Trophoblast cell (in vitro differentiated cells and primary cell): ENCODE measurements at regions not wholly inside any gene's neighbourhood (a gene's known extent, or its start where the extent isn't known, plus 50 kb on each side); places are given as distances from the start of the nearest gene placed in this dataset.

Experiments used
- DNase-seq, 2 donors: peaks; one replicate each; pipeline ENCODE4 v3.0.0-alpha.2; 2016
- H2AFZ ChIP-seq: 2 replicates; pipeline ENCODE4 v1.6.1; 2013; ENCODE audit warnings: low read length, moderate library complexity, mild to moderate bottlenecking; ENCODE audit not compliant: insufficient read depth, poor library complexity
- H2AK5ac ChIP-seq: 2 replicates; pipeline ENCODE4 v1.6.1; 2013; ENCODE audit warnings: mild to moderate bottlenecking, low read length
- H2BK120ac ChIP-seq: 2 replicates; pipeline ENCODE4 v1.6.1; 2013; ENCODE audit warnings: low read length, mild to moderate bottlenecking, moderate library complexity; ENCODE audit not compliant: insufficient read depth, poor library complexity
- H2BK12ac ChIP-seq: 2 replicates; pipeline ENCODE4 v1.6.1; 2013; ENCODE audit warnings: mild to moderate bottlenecking, low read length, moderate library complexity
- H2BK5ac ChIP-seq: 2 replicates; pipeline ENCODE4 v1.6.1; 2013; ENCODE audit warnings: low read length, low read depth, moderate library complexity, mild to moderate bottlenecking; ENCODE audit not compliant: poor library complexity
- H3K14ac ChIP-seq: 2 replicates; pipeline ENCODE4 v1.6.1; 2013; ENCODE audit warnings: mild to moderate bottlenecking, low read length
- H3K18ac ChIP-seq: 2 replicates; pipeline ENCODE4 v1.6.1; 2013; ENCODE audit warnings: mild to moderate bottlenecking, low read length
- H3K23ac ChIP-seq: 2 replicates; pipeline ENCODE4 v1.6.1; 2013; ENCODE audit warnings: low read length
- H3K27ac ChIP-seq: 2 replicates; pipeline ENCODE4 v1.5.1; 2013; ENCODE audit warnings: low read depth, mild to moderate bottlenecking, inconsistent platforms, low read length, moderate library complexity
- H3K27me3 ChIP-seq: 2 replicates; pipeline ENCODE4 v1.6.1; 2013; ENCODE audit warnings: inconsistent platforms, mild to moderate bottlenecking, low read length, moderate library complexity; ENCODE audit not compliant: insufficient read depth
- H3K36me3 ChIP-seq, 2 experiments: 1 replicate in 1 of 2; 2 replicates in 1 of 2; pipeline ENCODE4 v1.6.1; 2013; ENCODE audit warnings: low read length in 2 of 2, mild to moderate bottlenecking in 2 of 2, moderate library complexity in 1 of 2; ENCODE audit not compliant: insufficient read depth in 2 of 2, control insufficient read depth in 1 of 2
- H3K4ac ChIP-seq: 2 replicates; pipeline ENCODE4 v1.6.1; 2013; ENCODE audit warnings: low read depth, mild to moderate bottlenecking, low read length, moderate library complexity
- H3K4me1 ChIP-seq, 2 experiments: 1 replicate in 1 of 2; 2 replicates in 1 of 2; pipeline ENCODE4 v1.6.1; 2013; ENCODE audit warnings: low read length in 2 of 2, mild to moderate bottlenecking in 2 of 2, moderate library complexity in 1 of 2; ENCODE audit not compliant: insufficient read depth in 2 of 2, control insufficient read depth in 1 of 2
- H3K4me2 ChIP-seq: 2 replicates; pipeline ENCODE4 v1.6.1; 2013; ENCODE audit warnings: inconsistent platforms, mild to moderate bottlenecking, low read length, moderate library complexity
- H3K4me3 ChIP-seq: 2 replicates; pipeline ENCODE4 v1.5.1; 2013; ENCODE audit warnings: mild to moderate bottlenecking, low read depth, low read length, inconsistent platforms
- H3K79me1 ChIP-seq: one replicate; pipeline ENCODE4 v1.6.1; 2013; ENCODE audit warnings: low read length
- H3K79me2 ChIP-seq: 2 replicates; pipeline ENCODE4 v1.6.1; 2013; ENCODE audit warnings: low read length, mild to moderate bottlenecking; ENCODE audit not compliant: control insufficient read depth, insufficient read depth, poor library complexity
- H3K9ac ChIP-seq: 2 replicates; pipeline ENCODE4 v1.6.1; 2013; ENCODE audit warnings: mild to moderate bottlenecking, low read length
- H3K9me3 ChIP-seq: 2 replicates; pipeline ENCODE4 v1.6.1; 2013; ENCODE audit warnings: low read depth, mild to moderate bottlenecking, control low read depth, inconsistent platforms, low read length; ENCODE audit not compliant: insufficient read depth
- H4K12ac ChIP-seq: 2 replicates; pipeline ENCODE4 v1.6.1; 2013; ENCODE audit warnings: low read depth, mild to moderate bottlenecking, low read length, moderate library complexity
- H4K8ac ChIP-seq: 2 replicates; pipeline ENCODE4 v1.6.1; 2013; ENCODE audit warnings: low read depth, mild to moderate bottlenecking, low read length, moderate library complexity
- H4K91ac ChIP-seq: one replicate; pipeline ENCODE4 v1.6.1; 2013; ENCODE audit warnings: low read depth, mild to moderate bottlenecking, low read length, moderate library complexity
- WGBS: extraction: QIAGEN DNeasy Blood & Tissue Kit; methylation state at CpG from one replicate; pipeline ENCODE4 v1.1.7; 2013; ENCODE audit warnings: missing lambda C conversion rate; ENCODE audit not compliant: insufficient read length, insufficient coverage; ENCODE audit errors: extremely low coverage; 5-methylcytosine and 5-hydroxymethylcytosine counted together

DNA sequence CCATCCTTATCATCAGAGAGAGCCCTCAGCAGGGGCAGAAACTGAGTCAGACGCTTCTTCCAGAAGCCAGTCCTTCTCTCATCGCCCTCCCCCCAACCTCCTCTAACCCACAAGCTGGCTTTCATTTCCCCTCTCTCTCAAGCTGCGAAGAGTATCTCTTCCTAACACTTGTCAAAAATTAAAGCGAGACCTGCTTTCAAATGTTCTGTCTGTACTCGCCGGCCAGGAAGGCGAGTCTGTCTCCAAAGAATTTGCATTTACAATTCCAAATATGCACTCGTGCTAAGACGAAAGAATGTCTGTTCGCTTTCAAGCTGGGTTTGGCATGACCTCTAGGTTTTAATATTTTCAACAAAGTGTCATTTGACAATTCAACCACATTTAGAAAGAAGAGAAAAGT, 140.4 kb downstream of the RGS9 start:
- Histone ChIP-seq H3K4me2 (peak overlapping the region; percentile 3), H2BK5ac (no peak overlapping the region), H2AFZ (no peak overlapping the region), H3K79me1 (no peaks in the 10 kb centered on the region), H3K79me2 (no peaks in the 10 kb centered on the region), H3K9me3 (no peaks in the 10 kb centered on the region), H3K9ac (no peak overlapping the region), H3K27ac (no peak overlapping the region), H3K4me3 (no peak overlapping the region), H3K4me1 (peaks cover 0 to 7% of the 10 kb centered on the region in 2 experiments), H3K14ac (no peak overlapping the region), H3K18ac (no peak overlapping the region), H2AK5ac (no peak overlapping the region), H2BK120ac (no peak overlapping the region), H4K8ac (no peak overlapping the region), H3K23ac (no peak overlapping the region), H4K12ac (no peak overlapping the region), H4K91ac (no peak overlapping the region), H3K27me3 (no peaks in the 10 kb centered on the region), H3K36me3 (no peaks in the 10 kb centered on the region), H3K4ac (no peak overlapping the region), H2BK12ac (no peak overlapping the region)
- WGBS: no CpG with 5 or more reads among the region's 10 CpGs
- peak in 1 of 2 donors; percentile 58 for DNase-seq
